Left lung (tissue), 4 donors: ENCODE measurements at regions not wholly inside any gene's neighbourhood (a gene's known extent, or its start where the extent isn't known, plus 50 kb on each side); places are given as distances from the start of the nearest gene placed in this dataset.
A peak's percentile ranks its signal among the peaks of the same experiment; 100 is the strongest.
"Not testable (repeated sequence)": the region's sequence is repeated elsewhere in the genome, so short reads cannot be mapped to it uniquely, and the experiment has no call there.

ENCODE experiments used
- ATAC-seq: fragments of 200-7000 bp; cut with Tn5 transposase; one replicate; pipeline ENCODE4 v1.9.1; 2020; ENCODE audit warnings: moderate library complexity
- DNase-seq, 4 donors: peaks; one replicate each; pipeline ENCODE4 v3.0.0-alpha.2; 2013 to 2020
- H3K27ac ChIP-seq, 2 donors: fragments of 200-600 bp; sonication (generic) in 1 of 2; one replicate each; pipeline versions ENCODE4 v1.5.0 to v1.8.0; 2020 to 2021
- H3K27me3 ChIP-seq, 2 donors: fragments of 200-600 bp; sonication (generic) in 1 of 2; one replicate each; pipeline versions ENCODE4 v1.5.0 to v1.8.0; 2020 to 2021
- H3K36me3 ChIP-seq, 2 donors: fragments of 200-600 bp; sonication (generic) in 1 of 2; one replicate each; pipeline versions ENCODE4 v1.5.0 to v1.8.0; 2020 to 2021
- H3K4me1 ChIP-seq, 2 donors: fragments of 200-600 bp; one replicate each; pipeline ENCODE4 v1.8.0; 2021
- H3K4me3 ChIP-seq, 2 donors: fragments of 200-600 bp; sonication (generic) in 1 of 2; one replicate each; pipeline versions ENCODE4 v1.5.0 to v1.8.0; 2020 to 2021; ENCODE audit warnings: mild to moderate bottlenecking in 1 of 2
- H3K9me3 ChIP-seq, 2 donors: fragments of 200-600 bp; sonication (generic) in 1 of 2; one replicate each; pipeline versions ENCODE4 v1.5.0 to v1.8.0; 2020 to 2021
- intact Hi-C, 2 donors: fragments of 100-400 bp; cut with DNase I; formaldehyde crosslinking; loops; one replicate each; pipeline versions ENCODE4 v1.11.2 to v1.14.2; 2022
- TF ChIP-seq, protein P1 (sequence below), 2 donors: fragments of 200-600 bp; sonication (generic) in 1 of 2; IDR thresholded peaks; one replicate each; pipeline versions ENCODE4 v1.5.0 to v1.8.0; 2021; ENCODE audit warnings: antibody characterized with exemption in 2 of 2
- donor health status: DM: no; HTN: yes; CAD: no.
- donor health status: DM: no; HTN: no; CAD: no.

DNA sequence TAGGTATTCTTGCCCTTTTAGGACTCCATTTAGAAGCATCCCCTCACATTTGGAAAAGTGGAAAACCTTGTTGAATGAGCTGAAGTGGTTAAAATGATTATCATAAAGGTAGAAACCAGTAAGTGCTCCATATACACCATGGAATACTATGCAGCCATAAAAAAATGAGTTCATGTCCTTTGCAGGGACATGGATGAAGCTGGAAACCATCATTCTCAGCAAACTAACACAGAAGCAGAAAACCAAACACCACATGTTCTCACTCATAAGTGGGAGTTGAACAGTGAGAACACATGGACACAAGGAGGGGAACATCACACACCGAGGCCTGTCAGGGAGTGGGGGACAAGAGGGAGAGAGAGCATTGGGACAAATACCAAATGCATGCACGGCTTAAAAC lies 103.8 kb upstream of the GRK3 start:
- not testable (repeated sequence) for H3K9me3 ChIP-seq, H3K4me1 ChIP-seq, H3K27ac ChIP-seq, ATAC-seq, DNase-seq, H3K27me3 ChIP-seq, H3K4me3 ChIP-seq
- peaks cover 0 to 64% of the 10 kb centered on the region in 2 donors for H3K36me3 ChIP-seq
- intact Hi-C loops, result loop anchor here in 1 of 2 donors (5.0 kb wide), 2 partner anchors 242 to 312 kb away; no protein-coding TSS in a partner anchor

DNA sequence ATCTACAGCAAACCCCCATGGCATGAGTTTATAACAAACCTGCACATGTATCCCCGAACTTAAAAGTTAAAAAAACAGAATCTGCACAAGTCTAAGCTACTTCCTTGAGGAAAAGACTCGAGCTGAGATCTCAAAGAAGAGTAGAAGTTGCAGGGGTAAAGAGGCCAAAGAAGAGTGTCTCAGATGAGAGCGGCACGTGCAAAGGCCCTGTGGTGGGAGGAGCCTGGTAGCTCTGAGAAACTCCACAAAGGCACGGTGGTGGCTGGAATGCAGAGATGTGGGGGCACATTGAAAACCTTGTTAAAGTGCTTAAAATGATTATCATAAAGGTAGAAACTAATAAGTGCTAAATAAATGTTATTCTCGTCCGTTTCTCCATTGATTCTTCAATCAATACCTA lies 103.2 kb upstream of the GRK3 start:
- Histone ChIP-seq H3K9me3 (no peaks in the 10 kb centered on the region), H3K36me3 (peaks cover 0 to 67% of the 10 kb centered on the region in 2 donors), H3K4me3 (no peak overlapping the region), H3K4me1 (no peaks in the 10 kb centered on the region), H3K27me3 (no peaks in the 10 kb centered on the region), H3K27ac (no peak overlapping the region)
- TF ChIP-seq, protein P1, sequence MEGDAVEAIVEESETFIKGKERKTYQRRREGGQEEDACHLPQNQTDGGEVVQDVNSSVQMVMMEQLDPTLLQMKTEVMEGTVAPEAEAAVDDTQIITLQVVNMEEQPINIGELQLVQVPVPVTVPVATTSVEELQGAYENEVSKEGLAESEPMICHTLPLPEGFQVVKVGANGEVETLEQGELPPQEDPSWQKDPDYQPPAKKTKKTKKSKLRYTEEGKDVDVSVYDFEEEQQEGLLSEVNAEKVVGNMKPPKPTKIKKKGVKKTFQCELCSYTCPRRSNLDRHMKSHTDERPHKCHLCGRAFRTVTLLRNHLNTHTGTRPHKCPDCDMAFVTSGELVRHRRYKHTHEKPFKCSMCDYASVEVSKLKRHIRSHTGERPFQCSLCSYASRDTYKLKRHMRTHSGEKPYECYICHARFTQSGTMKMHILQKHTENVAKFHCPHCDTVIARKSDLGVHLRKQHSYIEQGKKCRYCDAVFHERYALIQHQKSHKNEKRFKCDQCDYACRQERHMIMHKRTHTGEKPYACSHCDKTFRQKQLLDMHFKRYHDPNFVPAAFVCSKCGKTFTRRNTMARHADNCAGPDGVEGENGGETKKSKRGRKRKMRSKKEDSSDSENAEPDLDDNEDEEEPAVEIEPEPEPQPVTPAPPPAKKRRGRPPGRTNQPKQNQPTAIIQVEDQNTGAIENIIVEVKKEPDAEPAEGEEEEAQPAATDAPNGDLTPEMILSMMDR (IDR thresholded peaks at IDR 0.05), result no peak
- DNase-seq (no peak), ATAC-seq (no peak)
- intact Hi-C loops, result loop anchor here in 1 of 2 donors (5.0 kb wide), 2 partner anchors 241 to 311 kb away; no protein-coding TSS in a partner anchor

DNA sequence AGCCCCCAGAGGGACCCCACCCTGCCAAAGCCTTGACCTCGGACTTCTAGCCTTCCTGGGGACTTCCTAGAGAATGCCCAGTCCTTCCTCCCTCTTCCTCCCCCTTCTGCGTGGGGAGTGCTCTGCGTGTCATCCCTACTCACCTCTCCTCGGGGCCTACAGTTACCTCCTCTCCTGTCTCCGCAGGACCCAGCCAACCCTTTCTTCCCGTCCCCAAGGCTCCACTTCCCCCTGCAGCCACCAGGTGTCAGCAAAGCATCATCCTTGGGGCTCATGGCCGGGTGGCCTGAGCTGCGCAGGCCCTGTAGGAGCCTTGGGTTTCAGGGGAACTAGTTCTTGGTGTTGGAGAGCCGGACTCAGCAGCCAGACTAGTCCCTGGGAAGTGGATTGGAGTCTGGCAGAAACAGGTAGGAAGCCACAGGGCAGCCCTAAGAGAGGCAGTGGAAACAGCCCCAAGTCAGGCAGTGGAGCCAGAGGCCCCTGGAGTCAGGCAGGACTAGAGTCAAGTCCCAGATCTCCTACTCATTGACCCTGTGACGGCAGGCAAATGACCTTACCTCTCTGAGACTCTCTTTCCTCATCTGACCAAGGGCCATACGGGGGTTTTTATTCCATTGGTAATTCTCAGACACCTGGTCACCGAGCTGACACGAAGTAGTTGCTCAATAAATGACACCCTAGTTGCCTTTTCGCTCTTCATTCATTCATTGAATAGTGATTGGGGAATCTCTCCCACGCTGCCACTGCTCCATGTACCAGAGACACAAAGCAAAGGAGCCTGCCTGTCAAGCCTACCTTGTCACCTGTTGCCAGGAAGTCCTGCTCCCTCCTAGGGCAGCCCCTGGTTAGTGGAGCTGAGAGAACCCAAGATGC lies 101.8 kb upstream of the GRK3 start:
- H3K9me3 ChIP-seq, H3K4me3 ChIP-seq, H3K27me3 ChIP-seq, H3K27ac ChIP-seq, H3K4me1 ChIP-seq: not testable (repeated sequence)
- H3K36me3 ChIP-seq, result peaks cover 0 to 63% of the 10 kb centered on the region in 2 donors
- peak; percentile 68 to 94 (median 82) for DNase-seq
- ATAC-seq, result peak; percentile 100
- intact Hi-C loops, result loop anchor here in 1 of 2 donors (5.0 kb wide), 2 partner anchors 240 to 310 kb away; no protein-coding TSS in a partner anchor
- TF ChIP-seq, protein P1 (IDR thresholded peaks at IDR 0.05), result peak; percentile 94 to 99

DNA sequence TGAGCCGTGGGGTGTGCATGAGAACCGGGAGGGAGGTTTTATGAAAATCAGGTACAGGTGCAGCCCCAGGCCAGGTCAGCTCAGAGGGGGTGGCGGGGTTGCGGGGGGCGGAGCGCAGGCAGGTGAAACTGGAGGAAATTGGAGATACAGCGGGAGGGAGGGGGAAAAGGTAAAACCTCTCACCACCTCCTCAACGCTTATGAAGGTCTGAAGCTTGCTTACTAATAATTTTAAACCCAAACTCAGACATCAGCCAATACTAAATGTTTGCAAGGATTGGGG lies 101.2 kb upstream of the GRK3 start:
- H3K4me3 ChIP-seq, DNase-seq, H3K9me3 ChIP-seq, H3K27me3 ChIP-seq, ATAC-seq, H3K27ac ChIP-seq, H3K4me1 ChIP-seq: not testable (repeated sequence)
- H3K36me3 ChIP-seq, result peaks cover 0 to 59% of the 10 kb centered on the region in 2 donors
- intact Hi-C loops, result loop anchor here in 1 of 2 donors (5.0 kb wide), 2 partner anchors 239 to 309 kb away; no protein-coding TSS in a partner anchor

DNA sequence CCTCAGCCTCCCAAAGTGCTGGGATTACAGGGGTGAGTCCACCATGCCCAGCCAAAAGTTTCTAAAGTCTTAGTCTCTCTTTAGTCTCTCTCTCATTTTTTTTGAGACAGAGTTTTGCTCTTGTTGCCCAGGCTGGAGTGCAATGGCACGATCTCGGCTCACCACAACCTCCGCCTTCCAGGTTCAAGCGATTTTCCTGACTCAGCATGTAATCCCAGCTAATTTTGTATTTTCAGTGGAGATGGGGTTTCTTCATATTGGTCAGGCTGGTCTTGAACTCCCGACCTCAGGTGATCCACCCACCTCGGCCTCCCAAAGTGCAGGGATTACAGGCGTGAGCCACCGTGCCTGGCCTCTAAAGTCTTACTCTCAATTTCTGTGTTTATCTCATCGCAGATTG lies 100.1 kb upstream of the GRK3 start:
- not testable (repeated sequence) for H3K27me3 ChIP-seq, ATAC-seq, H3K4me1 ChIP-seq, H3K9me3 ChIP-seq, H3K4me3 ChIP-seq, DNase-seq, H3K27ac ChIP-seq
- H3K36me3 ChIP-seq, result peaks cover 0 to 53% of the 10 kb centered on the region in 2 donors
- intact Hi-C loops, result loop anchor here in 1 of 2 donors (5.0 kb wide), 2 partner anchors 238 to 308 kb away; no protein-coding TSS in a partner anchor

DNA sequence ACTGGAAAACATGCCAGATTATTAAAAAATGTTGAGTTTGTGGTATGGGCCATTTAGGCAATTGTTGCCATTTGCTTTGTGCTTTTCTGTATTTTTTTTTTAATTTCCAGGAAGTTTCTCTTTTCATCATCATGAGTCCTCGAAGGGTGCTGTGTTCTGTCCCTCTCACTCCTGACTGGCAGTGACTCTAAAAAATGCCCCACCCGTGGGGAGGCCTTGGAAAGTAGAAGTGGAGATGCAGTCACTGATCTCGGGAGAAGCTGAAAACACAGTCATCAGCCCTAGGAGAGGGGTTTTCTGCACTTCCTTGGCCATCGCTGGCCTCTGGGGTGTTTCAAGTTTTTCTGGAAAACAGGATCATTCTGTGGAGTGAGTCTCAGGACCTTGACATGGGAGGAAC lies 98.5 kb upstream of the GRK3 start:
- no peaks in the 10 kb centered on the region for H3K9me3 ChIP-seq
- H3K27ac ChIP-seq, result no peak overlapping the region
- TF ChIP-seq, protein P1 (IDR thresholded peaks at IDR 0.05), result no peak
- H3K4me3 ChIP-seq, result no peak overlapping the region
- intact Hi-C loops, result no loop called here
- DNase-seq (no peak), ATAC-seq (no peak)
- peaks cover 0 to 37% of the 10 kb centered on the region in 2 donors for H3K36me3 ChIP-seq
- no peaks in the 10 kb centered on the region for H3K27me3 ChIP-seq
- no peaks in the 10 kb centered on the region for H3K4me1 ChIP-seq
